Calu3 (cell line): ENCODE measurements at regions not wholly inside any gene's neighbourhood (a gene's known extent, or its start where the extent isn't known, plus 50 kb on each side); places are given as distances from the start of the nearest gene placed in this dataset.

ENCODE experiments used
- BruUV-seq: library from RNA; stranded (reverse); fragments of 400-500 nt; replicated peaks from 2 replicates; lab custom pipeline; 2021; lab: Mats Ljungman, UMichigan
- CTCF ChIA-PET: fragments of 300-600 bp; sonication (Branson Sonifier 250); formaldehyde crosslinking; loops from one replicate; lab custom pipeline; 2022; ENCODE audit warnings: antibody characterized with exemption; lab: Charles Lee
- DNase-seq: peaks from one replicate; pipeline ENCODE4 v3.0.0; 2022
- H3K27ac Mint-ChIP-seq: one replicate; pipeline ENCODE4 v1.8.0; 2022; ENCODE audit warnings: mixed read lengths; ENCODE audit not compliant: unreplicated experiment
- H3K27me3 Mint-ChIP-seq: one replicate; pipeline ENCODE4 v1.8.0; 2022; ENCODE audit warnings: mixed read lengths; ENCODE audit not compliant: unreplicated experiment
- H3K36me3 Mint-ChIP-seq: one replicate; pipeline ENCODE4 v1.8.0; 2022; ENCODE audit warnings: mild to moderate bottlenecking, moderate library complexity, mixed read lengths; ENCODE audit not compliant: insufficient read depth, unreplicated experiment
- H3K4me1 Mint-ChIP-seq: one replicate; pipeline ENCODE4 v1.8.0; 2022; ENCODE audit warnings: mild to moderate bottlenecking, low read depth, mixed read lengths; ENCODE audit not compliant: unreplicated experiment
- H3K4me3 Mint-ChIP-seq: one replicate; pipeline ENCODE4 v1.8.0; 2022; ENCODE audit warnings: mild to moderate bottlenecking, low read depth, moderate library complexity, mixed read lengths; ENCODE audit not compliant: unreplicated experiment
- H3K9me3 Mint-ChIP-seq: one replicate; pipeline ENCODE4 v1.8.0; 2022; ENCODE audit warnings: low read depth, mixed read lengths; ENCODE audit not compliant: unreplicated experiment
- CTCF ChIP-seq: fragments of 200-600 bp; IDR thresholded peaks from one replicate; pipeline ENCODE4 v1.8.0; 2022; ENCODE audit warnings: antibody characterized with exemption; ENCODE audit not compliant: unreplicated experiment
- intact Hi-C: fragments of 100-400 bp; cut with micrococcal nuclease; formaldehyde crosslinking; loops from one replicate; pipeline ENCODE4 v1.10.0; 2022; ENCODE audit not compliant: unreplicated experiment

- H3K4me3 Mint-ChIP-seq: no peak overlapping the region
- CTCF ChIA-PET: no interaction called here
- no peaks in the 10 kb centered on the region for H3K27me3 Mint-ChIP-seq
- no TSS peak for BruUV-seq
- no peaks in the 10 kb centered on the region for H3K9me3 Mint-ChIP-seq
- H3K36me3 Mint-ChIP-seq: no peaks in the 10 kb centered on the region
- no peak for TF ChIP-seq CTCF
- no peaks in the 10 kb centered on the region for H3K4me1 Mint-ChIP-seq
- no peak for DNase-seq
- intact Hi-C loops: no loop called here
- no peak overlapping the region for H3K27ac Mint-ChIP-seq
Observed at GRCh38 chr13:61709258-61709657, 293.6 kb upstream of the PCDH20 start.

GRCh38 chr13:61706899-61707298, 291.2 kb upstream of the PCDH20 start:
- intact Hi-C loops: no loop called here
- H3K27me3 Mint-ChIP-seq: no peaks in the 10 kb centered on the region
- CTCF ChIA-PET: no interaction called here
- peaks cover 3% of the 10 kb centered on the region for H3K9me3 Mint-ChIP-seq
- H3K27ac Mint-ChIP-seq: no peak overlapping the region
- no peaks in the 10 kb centered on the region for H3K4me1 Mint-ChIP-seq
- no peak for TF ChIP-seq CTCF
- DNase-seq: no peak
- BruUV-seq: no TSS peak
- H3K36me3 Mint-ChIP-seq: no peaks in the 10 kb centered on the region
- H3K4me3 Mint-ChIP-seq: no peak overlapping the region

GRCh38 chr13:61700620-61701019, 285.0 kb upstream of the PCDH20 start:
- no TSS peak for BruUV-seq
- Mint-ChIP-seq H3K4me3 (no peak overlapping the region), H3K27me3 (no peaks in the 10 kb centered on the region), H3K36me3 (no peaks in the 10 kb centered on the region), H3K4me1 (no peaks in the 10 kb centered on the region), H3K27ac (no peak overlapping the region), H3K9me3 (peaks cover 3% of the 10 kb centered on the region)
- no peak for DNase-seq
- intact Hi-C loops: no loop called here
- CTCF ChIA-PET: no interaction called here
- no peak for TF ChIP-seq CTCF

GRCh38 chr13:61700181-61700580, 284.5 kb upstream of the PCDH20 start:
- TF ChIP-seq CTCF: no peak
- H3K9me3 Mint-ChIP-seq: peaks cover 3% of the 10 kb centered on the region
- no peaks in the 10 kb centered on the region for H3K36me3 Mint-ChIP-seq
- intact Hi-C loops: no loop called here
- DNase-seq: no peak
- CTCF ChIA-PET: no interaction called here
- no peaks in the 10 kb centered on the region for H3K4me1 Mint-ChIP-seq
- H3K27ac Mint-ChIP-seq: no peak overlapping the region
- no TSS peak for BruUV-seq
- no peak overlapping the region for H3K4me3 Mint-ChIP-seq
- H3K27me3 Mint-ChIP-seq: no peaks in the 10 kb centered on the region
